ENCODE measurements at regions not wholly inside any gene's neighbourhood (a gene's known extent, or its start where the extent isn't known, plus 50 kb on each side); places are given as distances from the start of the nearest gene placed in this dataset.

DNA sequence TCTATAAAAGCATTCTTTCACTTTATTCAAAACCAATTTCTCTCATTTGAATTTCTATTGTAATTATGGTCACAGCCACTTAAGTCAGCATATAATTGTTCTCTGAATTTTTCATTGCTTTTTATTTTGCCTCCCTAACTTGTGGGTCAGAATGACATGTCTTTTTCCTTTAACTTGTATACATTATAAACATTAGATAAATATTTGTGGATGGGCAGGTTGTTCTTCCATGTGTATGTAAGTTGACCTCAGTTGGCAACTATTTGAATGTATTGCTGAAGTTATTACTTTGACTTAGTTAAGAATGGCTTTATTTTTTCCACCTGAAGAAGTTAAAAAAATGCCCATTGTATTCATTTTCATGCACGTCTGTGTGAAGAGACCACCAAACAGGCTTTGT, 83.0 kb upstream of the MAP3K7 start:
- H3K56ac ChIP-seq (ENCODE audit: insufficient read length, low read depth, low read length) = no peak overlapping the region
- H4K8ac ChIP-seq (replicated peaks; ENCODE audit: insufficient read length, low read depth, low read length) = no peak overlapping the region
- H3K23ac ChIP-seq (ENCODE audit: insufficient read length, low read depth, low read length) = no peak overlapping the region
- H2AFZ ChIP-seq (ENCODE audit: low read length) = no peak overlapping the region
- no peak overlapping the region for H3K18ac ChIP-seq (ENCODE audit: insufficient read length, low read depth, low read length)
- no peaks in the 10 kb centered on the region for H3K9me3 ChIP-seq (ENCODE audit: control insufficient read depth, low read depth, low read length)
- H2BK120ac ChIP-seq (ENCODE audit: low read depth, low read length, poor library complexity, severe bottlenecking) = no peak overlapping the region
- DNase-seq = no peak
- H2BK20ac ChIP-seq (ENCODE audit: low read depth, low read length, poor library complexity, severe bottlenecking) = no peak overlapping the region
- no peak overlapping the region for H4K5ac ChIP-seq (ENCODE audit: insufficient read length, low read depth, low read length)
- H3K4me3 Mint-ChIP-seq = no peak overlapping the region
- H3K9me3 Mint-ChIP-seq = no peaks in the 10 kb centered on the region
- H3K79me2 ChIP-seq (ENCODE audit: insufficient read depth, low read length) = no peaks in the 10 kb centered on the region
- no peak overlapping the region for H2BK5ac ChIP-seq (ENCODE audit: insufficient read length, low read length)
- H2BK15ac ChIP-seq (ENCODE audit: low read depth, low read length) = no peak overlapping the region
- peaks cover 2% of the 10 kb centered on the region; the same call in 1 of the 2 replicates for H3K4me1 ChIP-seq (ENCODE audit: insufficient read depth, low read length)
- 0 out of 7 replicates have a peak, but pooled peaks cover 0 to 3% (median 0%) of the 10 kb centered on the region in 3 experiments for H3K36me3 Mint-ChIP-seq (ENCODE audit: insufficient read depth in 1 of 3, low read depth in 3 of 3)
- no peak overlapping the region for H3T11ph ChIP-seq (ENCODE audit: low read length)
- H3K27me3 Mint-ChIP-seq (ENCODE audit: low read depth) = no peaks in the 10 kb centered on the region
- H2BK12ac ChIP-seq (ENCODE audit: insufficient read length, low read depth, low read length) = no peak overlapping the region
- no peak overlapping the region for H4K91ac ChIP-seq (ENCODE audit: insufficient read length, low read depth, low read length)
- no CpG with 5 or more reads among the region's 1 CpG for WGBS (ENCODE audit: extremely low coverage, insufficient read length, low lambda C conversion rate)
- H3K4me2 ChIP-seq (ENCODE audit: insufficient read depth, insufficient read length, low read length) = no peak overlapping the region
- H3K4me1 Mint-ChIP-seq = peaks cover 23 to 28% of the 10 kb centered on the region in 2 experiments
- TF ChIP-seq, protein P1, sequence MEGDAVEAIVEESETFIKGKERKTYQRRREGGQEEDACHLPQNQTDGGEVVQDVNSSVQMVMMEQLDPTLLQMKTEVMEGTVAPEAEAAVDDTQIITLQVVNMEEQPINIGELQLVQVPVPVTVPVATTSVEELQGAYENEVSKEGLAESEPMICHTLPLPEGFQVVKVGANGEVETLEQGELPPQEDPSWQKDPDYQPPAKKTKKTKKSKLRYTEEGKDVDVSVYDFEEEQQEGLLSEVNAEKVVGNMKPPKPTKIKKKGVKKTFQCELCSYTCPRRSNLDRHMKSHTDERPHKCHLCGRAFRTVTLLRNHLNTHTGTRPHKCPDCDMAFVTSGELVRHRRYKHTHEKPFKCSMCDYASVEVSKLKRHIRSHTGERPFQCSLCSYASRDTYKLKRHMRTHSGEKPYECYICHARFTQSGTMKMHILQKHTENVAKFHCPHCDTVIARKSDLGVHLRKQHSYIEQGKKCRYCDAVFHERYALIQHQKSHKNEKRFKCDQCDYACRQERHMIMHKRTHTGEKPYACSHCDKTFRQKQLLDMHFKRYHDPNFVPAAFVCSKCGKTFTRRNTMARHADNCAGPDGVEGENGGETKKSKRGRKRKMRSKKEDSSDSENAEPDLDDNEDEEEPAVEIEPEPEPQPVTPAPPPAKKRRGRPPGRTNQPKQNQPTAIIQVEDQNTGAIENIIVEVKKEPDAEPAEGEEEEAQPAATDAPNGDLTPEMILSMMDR (conservative IDR thresholded peaks at IDR 0.05) = no peak
- H3K79me1 ChIP-seq (ENCODE audit: insufficient read depth, low read depth, low read length, poor library complexity, severe bottlenecking) = no peaks in the 10 kb centered on the region
- no peak overlapping the region for H3K9ac ChIP-seq (ENCODE audit: extremely low read depth, insufficient read length, low read length)
- no peak overlapping the region for H3K14ac ChIP-seq (ENCODE audit: insufficient read depth, low read length)
- H3K27ac Mint-ChIP-seq = no peak overlapping the region
- H3K27ac ChIP-seq (ENCODE audit: insufficient read length, low read depth, low read length) = peak overlapping the region; percentile 35
- no peaks in the 10 kb centered on the region for H4K20me1 ChIP-seq (ENCODE audit: control insufficient read depth, insufficient read depth, insufficient read length)
- no peaks in the 10 kb centered on the region for H3K27me3 ChIP-seq (ENCODE audit: insufficient read depth, low read length)
- no peak overlapping the region for H2AK5ac ChIP-seq (ENCODE audit: insufficient read length, low read length)
- H3K23me2 ChIP-seq (ENCODE audit: insufficient read length, low read depth, low read length, poor library complexity, severe bottlenecking) = no peaks in the 10 kb centered on the region
- H3K4ac ChIP-seq (ENCODE audit: low read depth, low read length) = no peak overlapping the region

All from H9 (cell line).